GM19239 (cell line): ENCODE measurements at regions not wholly inside any gene's neighbourhood (a gene's known extent, or its start where the extent isn't known, plus 50 kb on each side); places are given as distances from the start of the nearest gene placed in this dataset.

ENCODE experiments used
- DNase-seq: peaks from one replicate; pipeline ENCODE4 v3.0.0; 2011; ENCODE audit warnings: low spot score; ENCODE audit not compliant: insufficient read length
- FAIRE-seq: peaks from 2 replicates; lab custom pipeline; 2011; peaks lifted over from hg19 to GRCh38; lab: Jason Lieb, UNC

- DNase-seq (no peak), FAIRE-seq (no peak)
Measured at GRCh38 chr1:221816899-221817298, 75.0 kb upstream of the DUSP10 start.

- DNase-seq, result no peak
- no peak for FAIRE-seq
Measured at GRCh38 chr1:221815660-221816059, 73.8 kb upstream of the DUSP10 start.

GRCh38 chr1:221813887-221814286, 72.0 kb upstream of the DUSP10 start:
- DNase-seq (no peak), FAIRE-seq (no peak)

- DNase-seq (no peak), FAIRE-seq (no peak)
Measured at GRCh38 chr1:221812905-221813597, 71.2 kb upstream of the DUSP10 start.

GRCh38 chr1:221812088-221812752, 70.3 kb upstream of the DUSP10 start:
- FAIRE-seq, result no peak
- DNase-seq, result no peak

- FAIRE-seq (no peak), DNase-seq (no peak)
Measured at GRCh38 chr1:221810406-221810805, 68.5 kb upstream of the DUSP10 start.

GRCh38 chr1:221809091-221810029, 67.5 kb upstream of the DUSP10 start:
- FAIRE-seq (peak; percentile 95), DNase-seq (no peak)

- DNase-seq (no peak), FAIRE-seq (peak; percentile 89)
Measured at GRCh38 chr1:221806984-221807383, 65.1 kb upstream of the DUSP10 start.

GRCh38 chr1:221806236-221806635, 64.3 kb upstream of the DUSP10 start:
- no peak for DNase-seq
- FAIRE-seq, result no peak

GRCh38 chr1:221805121-221805520, 63.2 kb upstream of the DUSP10 start:
- DNase-seq (no peak), FAIRE-seq (no peak)

- FAIRE-seq (peak; percentile 21), DNase-seq (no peak)
Measured at GRCh38 chr1:221804303-221804702, 62.4 kb upstream of the DUSP10 start.

GRCh38 chr1:221801773-221802516, 60.1 kb upstream of the DUSP10 start:
- DNase-seq (no peak), FAIRE-seq (no peak)

GRCh38 chr1:221801251-221801661, 59.4 kb upstream of the DUSP10 start:
- DNase-seq (no peak), FAIRE-seq (no peak)

GRCh38 chr1:221800831-221801230, 58.9 kb upstream of the DUSP10 start:
- no peak for FAIRE-seq
- DNase-seq, result no peak

GRCh38 chr1:221797506-221797905, 55.6 kb upstream of the DUSP10 start:
- FAIRE-seq (no peak), DNase-seq (no peak)

GRCh38 chr1:221796700-221797099, 54.8 kb upstream of the DUSP10 start:
- no peak for FAIRE-seq

GRCh38 chr1:221795380-221795779, 53.5 kb upstream of the DUSP10 start:
- DNase-seq, result no peak
- peak; percentile 65 for FAIRE-seq

More at GRCh38 chr1:221796700-221797099, 54.8 kb upstream of the DUSP10 start:
- no peak for DNase-seq

GRCh38 chr1:221794935-221795334, 53.0 kb upstream of the DUSP10 start:
- FAIRE-seq (no peak), DNase-seq (no peak)

- DNase-seq (no peak), FAIRE-seq (peak; percentile 66)
Measured at GRCh38 chr1:221794079-221794670, 52.3 kb upstream of the DUSP10 start.
